Activated CD8-positive, alpha-beta memory T cell treated with anti-CD3 and anti-CD28 coated beads for 24 hours (primary cell): ENCODE measurements at regions not wholly inside any gene's neighbourhood (a gene's known extent, or its start where the extent isn't known, plus 50 kb on each side); places are given as distances from the start of the nearest gene placed in this dataset.
"Not testable (repeated sequence)": the region's sequence is repeated elsewhere in the genome, so short reads cannot be mapped to it uniquely, and the experiment has no call there.

ENCODE experiments used
- DNase-seq: peaks from one replicate; pipeline ENCODE4 v3.0.0-alpha.2; 2020

- no peak for DNase-seq
Observed at GRCh38 chr6:167547751-167548150, 222.9 kb downstream of the TTLL2 start.

GRCh38 chr6:167548451-167548850, 223.6 kb downstream of the TTLL2 start:
- DNase-seq = no peak

- DNase-seq = no peak
Observed at GRCh38 chr6:167549213-167549612, 224.3 kb downstream of the TTLL2 start.

- DNase-seq = no peak
Observed at GRCh38 chr6:167550941-167551627, 226.2 kb downstream of the TTLL2 start.

GRCh38 chr6:167551628-167552257, 226.9 kb downstream of the TTLL2 start:
- no peak for DNase-seq

- DNase-seq = no peak
Observed at GRCh38 chr6:167552258-167552630, 227.4 kb downstream of the TTLL2 start.

GRCh38 chr6:167552961-167553735, 228.3 kb downstream of the TTLL2 start:
- no peak for DNase-seq

GRCh38 chr6:167553736-167554119, 228.8 kb downstream of the TTLL2 start:
- no peak for DNase-seq

- no peak for DNase-seq
Observed at GRCh38 chr6:167554854-167555253, 230.0 kb downstream of the TTLL2 start.

GRCh38 chr6:167555836-167556235, 230.9 kb downstream of the TTLL2 start:
- DNase-seq = no peak

- DNase-seq = no peak
Observed at GRCh38 chr6:167557675-167558074, 232.8 kb downstream of the TTLL2 start.

GRCh38 chr6:167558246-167559177, 233.6 kb downstream of the TTLL2 start:
- DNase-seq = no peak

- no peak for DNase-seq
Observed at GRCh38 chr6:167559675-167560479, 235.0 kb downstream of the TTLL2 start.

GRCh38 chr6:167560673-167561569, 236.0 kb downstream of the TTLL2 start:
- no peak for DNase-seq

- DNase-seq = not testable (repeated sequence)
Observed at GRCh38 chr6:167562862-167563261, 238.0 kb downstream of the TTLL2 start.

- no peak for DNase-seq
Observed at GRCh38 chr6:167564416-167565250, 239.7 kb downstream of the TTLL2 start.

- DNase-seq = no peak
Observed at GRCh38 chr6:167565388-167565787, 240.5 kb downstream of the TTLL2 start.

- no peak for DNase-seq
Observed at GRCh38 chr6:167565884-167566599, 241.2 kb downstream of the TTLL2 start.

GRCh38 chr6:167566711-167567141, 241.8 kb downstream of the TTLL2 start:
- no peak for DNase-seq
